ENCODE measurements at regions not wholly inside any gene's neighbourhood (a gene's known extent, or its start where the extent isn't known, plus 50 kb on each side); places are given as distances from the start of the nearest gene placed in this dataset.

DNA sequence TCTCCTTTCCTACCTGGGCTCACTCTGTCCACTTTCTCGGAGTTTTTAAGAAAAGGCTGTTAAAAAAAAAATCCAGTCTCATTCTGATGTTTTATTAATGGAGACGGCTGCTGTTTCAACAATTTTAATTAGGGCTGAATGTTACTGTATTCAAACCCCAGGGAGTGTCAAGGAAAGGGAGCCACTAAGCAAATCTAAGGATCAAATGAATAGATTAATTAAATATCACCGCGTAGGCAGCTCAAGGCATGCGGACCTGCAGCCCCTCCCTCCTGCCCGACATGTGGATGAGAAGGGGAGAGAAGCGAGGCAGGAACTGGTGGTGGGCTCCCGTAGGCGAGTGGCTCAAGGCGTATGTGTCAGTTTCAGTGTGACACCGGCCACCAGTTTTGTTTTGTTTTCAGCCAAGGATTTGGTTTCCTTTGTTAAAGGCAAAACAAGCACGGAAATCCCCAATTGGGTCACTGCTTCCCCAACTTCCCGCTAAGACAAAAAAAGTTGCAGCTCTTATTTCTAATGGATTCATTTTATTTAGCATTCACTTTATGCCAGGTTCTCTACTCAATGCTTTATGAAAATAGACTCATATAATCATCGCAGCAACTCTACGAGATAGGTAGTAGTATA is 110.6 kb downstream of the GP2 start:
- WGBS, 3 donors: 61 to 63% (median 63%) methylated on average over 15 of the region's 15 CpGs
- Histone ChIP-seq H3K9me3 (peaks cover 3% of the 10 kb centered on the region), H3K27ac (no peak overlapping the region), H3K36me3 (ENCODE audit: insufficient read depth in 1 of 2, low read depth in 1 of 2) (no peaks in the 10 kb centered on the region), H3K4me1 (no peaks in the 10 kb centered on the region), H3K27me3 (ENCODE audit: insufficient read depth in 3 of 3, low read length in 2 of 3) (peaks cover 0 to 3% (median 0%) of the 10 kb centered on the region in 3 donors), H3K4me3 (no peak overlapping the region)
- DNase-seq (no peak), ATAC-seq (no peak)
- intact Hi-C loops (cut with DNase I): no loop called here
- TF ChIP-seq CTCF (IDR thresholded peaks at IDR 0.05): no peak

DNA sequence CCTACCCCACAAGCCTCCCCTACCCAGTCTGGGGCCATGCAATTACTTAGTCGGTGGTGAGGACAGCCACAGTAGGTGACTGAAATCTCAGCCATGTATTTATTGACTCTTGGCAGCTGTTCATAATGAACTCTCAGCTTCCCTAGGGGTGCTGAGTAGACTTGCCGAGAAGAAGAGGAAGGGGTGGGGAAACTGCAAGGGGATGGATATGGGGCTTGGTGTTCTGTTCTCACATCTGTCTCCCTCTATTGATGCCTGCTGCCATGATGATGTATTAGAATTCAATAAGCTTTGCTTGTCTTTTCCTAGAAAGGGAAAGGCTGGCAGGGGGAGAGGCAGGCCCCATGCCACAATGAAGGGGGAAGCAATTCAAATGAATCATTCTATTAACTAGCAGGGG is 112.9 kb downstream of the GP2 start:
- Histone ChIP-seq H3K9me3 (peaks cover 3% of the 10 kb centered on the region), H3K4me3 (no peak overlapping the region), H3K36me3 (ENCODE audit: insufficient read depth in 1 of 2, low read depth in 1 of 2) (no peaks in the 10 kb centered on the region), H3K4me1 (no peaks in the 10 kb centered on the region), H3K27ac (no peak overlapping the region), H3K27me3 (ENCODE audit: insufficient read depth in 3 of 3, low read length in 2 of 3) (peaks cover 0 to 3% (median 0%) of the 10 kb centered on the region in 3 donors)
- DNase-seq: no peak
- no peak for ATAC-seq
- intact Hi-C loops (cut with DNase I): no loop called here
- 3 to 15% (median 4%) methylated on average over 2 of the region's 2 CpGs for WGBS, 3 donors
- TF ChIP-seq CTCF (IDR thresholded peaks at IDR 0.05): no peak

- Histone ChIP-seq H3K27ac (no peak overlapping the region), H3K9me3 (no peaks in the 10 kb centered on the region), H3K36me3 (ENCODE audit: insufficient read depth in 1 of 2, low read depth in 1 of 2) (no peaks in the 10 kb centered on the region), H3K4me1 (no peaks in the 10 kb centered on the region), H3K4me3 (no peak overlapping the region), H3K27me3 (ENCODE audit: insufficient read depth in 3 of 3, low read length in 2 of 3) (no peaks in the 10 kb centered on the region)
- no peak for DNase-seq
- intact Hi-C loops (cut with DNase I): no loop called here
- ATAC-seq: no peak
- 75 to 87% (median 85%) methylated on average over 6 of the region's 6 CpGs for WGBS, 3 donors
- TF ChIP-seq CTCF (IDR thresholded peaks at IDR 0.05): no peak
These were observed 124.0 kb downstream of the GP2 start for GRCh38 chr16:20203272-20203671.

- intact Hi-C loops (cut with DNase I): no loop called here
- 43 to 81% (median 79%) methylated on average over 3 of the region's 3 CpGs for WGBS, 3 donors
These were observed 124.6 kb downstream of the GP2 start for GRCh38 chr16:20202747-20203146.

More at GRCh38 chr16:20202747-20203146, 124.6 kb downstream of the GP2 start:
- Histone ChIP-seq H3K27me3 (ENCODE audit: insufficient read depth in 3 of 3, low read length in 2 of 3) (no peaks in the 10 kb centered on the region), H3K9me3 (no peaks in the 10 kb centered on the region), H3K4me3 (no peak overlapping the region), H3K27ac (no peak overlapping the region), H3K36me3 (ENCODE audit: insufficient read depth in 1 of 2, low read depth in 1 of 2) (no peaks in the 10 kb centered on the region), H3K4me1 (no peaks in the 10 kb centered on the region)
- no peak for TF ChIP-seq CTCF (IDR thresholded peaks at IDR 0.05)
- ATAC-seq (no peak), DNase-seq (no peak)

Data from psoas muscle (tissue), 7 donors.